Body of pancreas (tissue), 4 donors: ENCODE measurements at regions not wholly inside any gene's neighbourhood (a gene's known extent, or its start where the extent isn't known, plus 50 kb on each side); places are given as distances from the start of the nearest gene placed in this dataset.

ENCODE experiments used
- POLR2A ChIP-seq, 3 donors: fragments of 450-650 bp; IDR thresholded peaks; one replicate each; pipeline ENCODE4 v1.6.1; 2016; ENCODE audit warnings: antibody characterized with exemption in 3 of 3, mild to moderate bottlenecking in 2 of 3
- TF ChIP-seq, protein P1 (sequence below), 7 experiments: fragments of 450-650 bp in 4 of 7; fragments of 200-600 bp in 3 of 7; sonication (generic) in 3 of 7; IDR thresholded peaks; one replicate each; pipeline ENCODE4 v1.5.1; 2016 to 2019; ENCODE audit warnings: antibody characterized with exemption in 7 of 7

DNA sequence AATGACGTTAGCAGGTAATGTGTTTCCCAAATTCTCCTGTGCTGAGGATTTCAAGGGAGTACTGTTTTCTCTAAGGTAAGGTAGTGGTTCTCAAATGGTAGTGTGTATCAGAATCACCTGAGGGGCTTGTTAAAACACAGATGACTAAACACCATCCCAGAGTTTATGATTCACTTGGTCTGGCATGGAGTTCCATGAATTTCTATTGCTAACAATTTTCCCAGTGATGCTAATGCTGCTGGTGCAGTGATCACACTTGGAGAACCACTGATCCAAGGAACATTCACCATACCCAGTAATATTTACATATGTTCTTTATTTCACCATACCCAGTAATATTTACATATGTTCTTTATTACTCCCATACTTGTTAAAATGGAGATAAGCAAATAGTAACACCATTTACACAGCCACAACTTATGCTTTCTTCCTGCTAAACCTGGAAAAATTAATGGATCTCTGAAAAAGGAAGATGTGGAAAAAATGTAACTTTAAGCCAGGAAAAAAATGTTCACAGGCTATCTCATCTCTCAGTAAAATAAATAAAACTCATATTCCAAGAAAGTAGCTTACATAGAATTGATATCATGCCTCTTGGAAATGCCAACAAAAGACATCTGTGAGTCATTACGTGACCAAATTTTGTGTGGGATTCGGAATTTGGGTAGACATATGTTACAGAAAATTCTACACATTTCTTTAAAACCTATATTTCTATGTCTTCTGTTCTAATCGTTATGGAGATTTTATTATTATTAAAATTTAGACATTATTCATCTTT is 129.5 kb downstream of the MMUT start:
- TF ChIP-seq, protein P1, sequence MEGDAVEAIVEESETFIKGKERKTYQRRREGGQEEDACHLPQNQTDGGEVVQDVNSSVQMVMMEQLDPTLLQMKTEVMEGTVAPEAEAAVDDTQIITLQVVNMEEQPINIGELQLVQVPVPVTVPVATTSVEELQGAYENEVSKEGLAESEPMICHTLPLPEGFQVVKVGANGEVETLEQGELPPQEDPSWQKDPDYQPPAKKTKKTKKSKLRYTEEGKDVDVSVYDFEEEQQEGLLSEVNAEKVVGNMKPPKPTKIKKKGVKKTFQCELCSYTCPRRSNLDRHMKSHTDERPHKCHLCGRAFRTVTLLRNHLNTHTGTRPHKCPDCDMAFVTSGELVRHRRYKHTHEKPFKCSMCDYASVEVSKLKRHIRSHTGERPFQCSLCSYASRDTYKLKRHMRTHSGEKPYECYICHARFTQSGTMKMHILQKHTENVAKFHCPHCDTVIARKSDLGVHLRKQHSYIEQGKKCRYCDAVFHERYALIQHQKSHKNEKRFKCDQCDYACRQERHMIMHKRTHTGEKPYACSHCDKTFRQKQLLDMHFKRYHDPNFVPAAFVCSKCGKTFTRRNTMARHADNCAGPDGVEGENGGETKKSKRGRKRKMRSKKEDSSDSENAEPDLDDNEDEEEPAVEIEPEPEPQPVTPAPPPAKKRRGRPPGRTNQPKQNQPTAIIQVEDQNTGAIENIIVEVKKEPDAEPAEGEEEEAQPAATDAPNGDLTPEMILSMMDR (IDR thresholded peaks at IDR 0.05): no peak
- TF ChIP-seq POLR2A (IDR thresholded peaks at IDR 0.05): no peak
